ENCODE measurements at regions not wholly inside any gene's neighbourhood (a gene's known extent, or its start where the extent isn't known, plus 50 kb on each side); places are given as distances from the start of the nearest gene placed in this dataset.

- no peak for DNase-seq (ENCODE audit: low read depth)
Observed at GRCh38 chr2:13103778-13104493, 387.2 kb downstream of the TRIB2 start.

GRCh38 chr2:13104723-13105122, 388.0 kb downstream of the TRIB2 start:
- no peak for DNase-seq (ENCODE audit: low read depth)

GRCh38 chr2:13106302-13106701, 389.6 kb downstream of the TRIB2 start:
- no peak for DNase-seq (ENCODE audit: low read depth)

- DNase-seq (ENCODE audit: low read depth), result no peak
Observed at GRCh38 chr2:13109516-13109915, 392.8 kb downstream of the TRIB2 start.

GRCh38 chr2:13110825-13111224, 394.1 kb downstream of the TRIB2 start:
- DNase-seq (ENCODE audit: low read depth), result no peak

- DNase-seq (ENCODE audit: low read depth), result no peak
Observed at GRCh38 chr2:13113002-13113401, 396.3 kb downstream of the TRIB2 start.

- no peak for DNase-seq (ENCODE audit: low read depth)
Observed at GRCh38 chr2:13114391-13114790, 397.7 kb downstream of the TRIB2 start.

- DNase-seq (ENCODE audit: low read depth), result no peak
Observed at GRCh38 chr2:13115643-13116042, 398.9 kb downstream of the TRIB2 start.

GRCh38 chr2:13121096-13121495, 404.4 kb downstream of the TRIB2 start:
- DNase-seq (ENCODE audit: low read depth), result no peak

GRCh38 chr2:13128139-13128538, 411.4 kb downstream of the TRIB2 start:
- no peak for DNase-seq (ENCODE audit: low read depth)

GRCh38 chr2:13135369-13135768, 418.6 kb downstream of the TRIB2 start:
- DNase-seq (ENCODE audit: low read depth), result no peak

GRCh38 chr2:13135856-13136255, 419.1 kb downstream of the TRIB2 start:
- DNase-seq (ENCODE audit: low read depth), result no peak

- DNase-seq (ENCODE audit: low read depth), result no peak
Observed at GRCh38 chr2:13137679-13138078, 420.9 kb downstream of the TRIB2 start.

- DNase-seq (ENCODE audit: low read depth), result no peak
Observed at GRCh38 chr2:13141315-13141714, 424.6 kb downstream of the TRIB2 start.

- no peak for DNase-seq (ENCODE audit: low read depth)
Observed at GRCh38 chr2:13143451-13143850, 426.7 kb downstream of the TRIB2 start.

- DNase-seq (ENCODE audit: low read depth), result no peak
Observed at GRCh38 chr2:13156916-13157315, 440.2 kb downstream of the TRIB2 start.

GRCh38 chr2:13158466-13158865, 441.7 kb downstream of the TRIB2 start:
- DNase-seq (ENCODE audit: low read depth), result no peak

GRCh38 chr2:13180729-13181128, 464.0 kb downstream of the TRIB2 start:
- DNase-seq (ENCODE audit: low read depth), result no peak

GRCh38 chr2:13193075-13193474, 476.3 kb downstream of the TRIB2 start:
- DNase-seq (ENCODE audit: low read depth), result no peak

GRCh38 chr2:13193900-13194299, 477.2 kb downstream of the TRIB2 start:
- no peak for DNase-seq (ENCODE audit: low read depth)

- no peak for DNase-seq (ENCODE audit: low read depth)
Observed at GRCh38 chr2:13195270-13195669, 478.5 kb downstream of the TRIB2 start.

- DNase-seq (ENCODE audit: low read depth), result no peak
Observed at GRCh38 chr2:13197248-13197647, 480.5 kb downstream of the TRIB2 start.

GRCh38 chr2:13201924-13202323, 485.2 kb downstream of the TRIB2 start:
- DNase-seq (ENCODE audit: low read depth), result no peak

- DNase-seq (ENCODE audit: low read depth), result no peak
Observed at GRCh38 chr2:13212115-13212514, 495.4 kb downstream of the TRIB2 start.
